GM18511 (cell line): ENCODE measurements at regions not wholly inside any gene's neighbourhood (a gene's known extent, or its start where the extent isn't known, plus 50 kb on each side); places are given as distances from the start of the nearest gene placed in this dataset.
A peak's percentile ranks its signal among the peaks of the same experiment; 100 is the strongest.

Experiments used
- ATAC-seq: cut with Tn5 transposase; IDR thresholded peaks from one replicate; pipeline ENCODE4 v1.9.1; 2021; ENCODE audit warnings: mild to moderate bottlenecking, moderate library complexity; ENCODE audit not compliant: unreplicated experiment

- ATAC-seq = no peak
These were observed 282.7 kb downstream of the ENC1 start for GRCh38 chr5:74357827-74358226.

- ATAC-seq = no peak
These were observed 284.4 kb downstream of the ENC1 start for GRCh38 chr5:74356009-74356695.

GRCh38 chr5:74355041-74355824 is 285.3 kb downstream of the ENC1 start:
- ATAC-seq = no peak

- ATAC-seq = no peak
These were observed 288.3 kb downstream of the ENC1 start for GRCh38 chr5:74352256-74352655.

GRCh38 chr5:74342948-74343682 is 297.4 kb downstream of the ENC1 start:
- ATAC-seq = no peak

- ATAC-seq = no peak
These were observed 298.3 kb downstream of the ENC1 start for GRCh38 chr5:74342182-74342581.

GRCh38 chr5:74341221-74341620 is 299.3 kb downstream of the ENC1 start:
- no peak for ATAC-seq

GRCh38 chr5:74340476-74340875 is 300.1 kb downstream of the ENC1 start:
- no peak for ATAC-seq

GRCh38 chr5:74337984-74338310 is 302.6 kb downstream of the ENC1 start:
- ATAC-seq = no peak

- no peak for ATAC-seq
These were observed 303.1 kb downstream of the ENC1 start for GRCh38 chr5:74337254-74337983.

- no peak for ATAC-seq
These were observed 304.2 kb downstream of the ENC1 start for GRCh38 chr5:74336297-74336696.

GRCh38 chr5:74334762-74335384 is 305.7 kb downstream of the ENC1 start:
- no peak for ATAC-seq

GRCh38 chr5:74334062-74334761 is 306.3 kb downstream of the ENC1 start:
- ATAC-seq = no peak

- no peak for ATAC-seq
These were observed 307.1 kb downstream of the ENC1 start for GRCh38 chr5:74333430-74333829.

- ATAC-seq = no peak
These were observed 307.8 kb downstream of the ENC1 start for GRCh38 chr5:74332682-74333081.

- no peak for ATAC-seq
These were observed 308.5 kb downstream of the ENC1 start for GRCh38 chr5:74332006-74332405.

GRCh38 chr5:74328221-74328630 is 312.3 kb downstream of the ENC1 start:
- ATAC-seq = no peak

GRCh38 chr5:74327339-74327685 is 313.2 kb downstream of the ENC1 start:
- no peak for ATAC-seq

GRCh38 chr5:74326571-74327338 is 313.8 kb downstream of the ENC1 start:
- ATAC-seq = peak; percentile 95

- no peak for ATAC-seq
These were observed 314.7 kb downstream of the ENC1 start for GRCh38 chr5:74325866-74326265.
